HepG2 (cell line): ENCODE measurements at regions not wholly inside any gene's neighbourhood (a gene's known extent, or its start where the extent isn't known, plus 50 kb on each side); places are given as distances from the start of the nearest gene placed in this dataset.

Experiments used
- ATAC-seq: fragments of 200-7000 bp; cut with Tn5 transposase; 3 replicates; pipeline ENCODE4 v1.9.1; 2020; ENCODE audit warnings: mild to moderate bottlenecking, moderate library complexity
- BruUV-seq: library from RNA; stranded (reverse); fragments of 400-500 nt; replicated peaks from 2 replicates; lab custom pipeline; 2021; lab: Mats Ljungman, UMichigan
- CTCF ChIA-PET: fragments of 300-600 bp; formaldehyde crosslinking; extraction: SDS; loops from one replicate; lab custom pipeline; 2021; ENCODE audit warnings: low total read pairs, inconsistent platforms, low intra/inter-chr PET ratio; lab: Yijun Ruan, JAX
- POLR2A ChIA-PET: fragments of 350-600 bp; sonication (Branson Sonifier 250); formaldehyde crosslinking; loops from one replicate; lab custom pipeline; 2020; ENCODE audit warnings: antibody characterized with exemption, inconsistent platforms; lab: Yijun Ruan, JAX
- DNase-seq: peaks from one replicate; pipeline ENCODE4 v3.0.0-alpha.2; 2015; ENCODE audit warnings: low spot score
- FAIRE-seq: peaks from 3 replicates; lab custom pipeline; 2011; peaks lifted over from hg19 to GRCh38; lab: Jason Lieb, UNC
- H2AFZ ChIP-seq: one replicate; pipeline ENCODE4 v1.6.1; 2011; ENCODE audit warnings: low read length, inconsistent platforms
- H3K27ac ChIP-seq: fragments of 300-600 bp; 3 replicates; pipeline ENCODE4 v1.8.0; 2011; ENCODE audit warnings: mixed run types, mild to moderate bottlenecking, mixed read lengths, low read length, inconsistent platforms; ENCODE audit not compliant: insufficient read depth; ENCODE audit errors: extremely low read length
- H3K27me3 ChIP-seq, 2 experiments: fragments of 200-600 bp in 1 of 2; 2 replicates in 1 of 2; 3 replicates in 1 of 2; pipeline versions ENCODE4 v1.6.0 to v1.8.0; 2011; ENCODE audit warnings: low read length in 2 of 2, mild to moderate bottlenecking in 2 of 2, moderate library complexity in 2 of 2, inconsistent platforms in 1 of 2; ENCODE audit not compliant: insufficient read depth in 2 of 2, control insufficient read depth in 1 of 2
- H3K36me3 ChIP-seq, 2 experiments: fragments of 200-600 bp in 1 of 2; replicated peaks in 1 of 2; 2 replicates in 1 of 2; 3 replicates in 1 of 2; pipeline versions ENCODE4 v1.5.1 to v1.8.0; 2011; ENCODE audit warnings: low read length in 2 of 2, inconsistent platforms in 1 of 2; ENCODE audit not compliant: insufficient read depth in 2 of 2, control insufficient read depth in 1 of 2
- H3K4me1 ChIP-seq: 2 replicates; pipeline ENCODE4 v1.5.1; 2012; ENCODE audit warnings: low read length, inconsistent platforms; ENCODE audit not compliant: insufficient read depth
- H3K4me2 ChIP-seq: 2 replicates; pipeline ENCODE4 v1.6.0; 2011; ENCODE audit warnings: low read depth, low read length, inconsistent platforms
- H3K4me3 ChIP-seq, 3 experiments: fragments of 200-600 bp in 1 of 3; sonication (generic), shearing (Covaris generic) in 1 of 3; replicated peaks in 1 of 3; 2 replicates each; pipeline ENCODE4 v1.5.1; 2011 to 2016; ENCODE audit warnings: low read length in 3 of 3, inconsistent platforms in 2 of 3, low read depth in 2 of 3, mild to moderate bottlenecking in 2 of 3, control low read depth in 1 of 3, mixed read lengths in 1 of 3; ENCODE audit not compliant: insufficient read depth in 1 of 3
- H3K79me2 ChIP-seq: one replicate; pipeline ENCODE4 v1.6.1; 2011; ENCODE audit warnings: low read length, inconsistent platforms; ENCODE audit not compliant: insufficient read depth
- H3K9ac ChIP-seq: 2 replicates; pipeline ENCODE4 v1.6.0; 2011; ENCODE audit warnings: mild to moderate bottlenecking, low read depth, low read length, inconsistent platforms; ENCODE audit not compliant: insufficient read depth
- H3K9me3 ChIP-seq: 2 replicates; pipeline ENCODE4 v1.5.1; 2012; ENCODE audit warnings: mild to moderate bottlenecking, low read length
- H4K20me1 ChIP-seq: 2 replicates; pipeline ENCODE4 v1.6.0; 2011; ENCODE audit warnings: inconsistent platforms, mild to moderate bottlenecking, low read length, moderate library complexity; ENCODE audit not compliant: insufficient read depth
- CEBPG ChIP-seq: IDR thresholded peaks from 2 replicates; pipeline ENCODE4 v1.6.1; 2016
- HOMEZ ChIP-seq: IDR thresholded peaks from 2 replicates; pipeline ENCODE4 v1.6.1; 2016; ENCODE audit warnings: low read depth
- IRF9 ChIP-seq: sonication (generic); formaldehyde crosslinking; IDR thresholded peaks from 2 replicates; pipeline ENCODE4 v1.8.0; 2022; ENCODE audit warnings: missing genetic modification reagents, mild to moderate bottlenecking, borderline replicate concordance
- KAT7 ChIP-seq: IDR thresholded peaks from 2 replicates; pipeline ENCODE4 v1.6.1; 2018; ENCODE audit warnings: borderline replicate concordance, missing compliant biosample characterization
- MXD3 ChIP-seq: IDR thresholded peaks from 2 replicates; pipeline ENCODE4 v1.6.1; 2016; ENCODE audit warnings: mild to moderate bottlenecking, missing biosample characterization, missing genetic modification reagents
- NFIB ChIP-seq: sonication (generic); formaldehyde crosslinking; IDR thresholded peaks from 2 replicates; pipeline ENCODE4 v1.9.0; 2021; ENCODE audit warnings: missing genetic modification reagents, mild to moderate bottlenecking, borderline replicate concordance
- SETDB1 ChIP-seq: sonication (generic); formaldehyde crosslinking; IDR thresholded peaks from 2 replicates; pipeline ENCODE4 v1.5.1; 2020; ENCODE audit warnings: missing genetic modification reagents, mild to moderate bottlenecking, borderline replicate concordance
- TRAFD1 ChIP-seq: sonication (generic); formaldehyde crosslinking; IDR thresholded peaks from 2 replicates; pipeline ENCODE4 v1.5.1; 2020; ENCODE audit warnings: missing genetic modification reagents, mild to moderate bottlenecking, borderline replicate concordance
- ZBTB38 ChIP-seq: sonication (generic); formaldehyde crosslinking; IDR thresholded peaks from 2 replicates; pipeline ENCODE4 v1.5.1; 2020; ENCODE audit warnings: mild to moderate bottlenecking, missing genetic modification reagents
- ZBTB39 ChIP-seq: sonication (generic); formaldehyde crosslinking; IDR thresholded peaks from 2 replicates; pipeline ENCODE4 v1.5.0; 2020; ENCODE audit warnings: missing genetic modification reagents
- ZIK1 ChIP-seq: sonication (generic); formaldehyde crosslinking; IDR thresholded peaks from 2 replicates; pipeline ENCODE4 v1.5.0; 2020; ENCODE audit warnings: mild to moderate bottlenecking, low read depth, missing genetic modification reagents, borderline replicate concordance
- ZMAT5 ChIP-seq: sonication (generic); formaldehyde crosslinking; IDR thresholded peaks from 2 replicates; pipeline ENCODE4 v1.5.0; 2020; ENCODE audit warnings: mild to moderate bottlenecking, low read depth, missing genetic modification reagents, borderline replicate concordance
- ZNF75D ChIP-seq: sonication (generic); formaldehyde crosslinking; IDR thresholded peaks from 2 replicates; pipeline ENCODE4 v1.8.1; 2023; ENCODE audit warnings: missing genetic modification reagents, mild to moderate bottlenecking, borderline replicate concordance
- WGBS: methylation state at CpG from one replicate; pipeline ENCODE4 v1.1.6; 2017; ENCODE audit warnings: low lambda C conversion rate; 5-methylcytosine and 5-hydroxymethylcytosine counted together
- in situ Hi-C: cut with HindIII; loops from 2 replicates; pipeline ENCODE4 v1.10.0; 2017; ENCODE audit warnings: low pct_unique_long_range_greater_than_20kb; ENCODE audit not compliant: extremely low pct_ligation_motif_present
- intact Hi-C: fragments of 100-400 bp; cut with micrococcal nuclease; formaldehyde crosslinking; loops from one replicate; pipeline ENCODE4 v1.10.0; 2022; ENCODE audit not compliant: unreplicated experiment

GRCh38 chr15:98304371-98304770 lies 343.9 kb downstream of the ARRDC4 start:
- Histone ChIP-seq H3K4me3 (no peak overlapping the region), H2AFZ (no peak overlapping the region), H3K4me1 (no peaks in the 10 kb centered on the region), H3K27me3 (peaks cover 0 to 35% of the 10 kb centered on the region in 2 experiments; a peak in 2 of 5 replicates), H4K20me1 (no peaks in the 10 kb centered on the region), H3K36me3 (no peaks in the 10 kb centered on the region), H3K4me2 (no peak overlapping the region), H3K9me3 (no peaks in the 10 kb centered on the region), H3K79me2 (no peaks in the 10 kb centered on the region), H3K27ac (no peak overlapping the region), H3K9ac (no peak overlapping the region)
- ATAC-seq (no peak), DNase-seq (no peak), FAIRE-seq (no peak)
- no TSS peak for BruUV-seq
- ChIA-PET CTCF (no interaction called here), POLR2A (no interaction called here)
- in situ Hi-C loops (no loop called here), intact Hi-C loops (no loop called here)
- WGBS = 0% methylated on average over 8 of the region's 8 CpGs
- TF ChIP-seq KAT7 (no peak), MXD3 (CRISPR knock-in tag) (no peak), TRAFD1 (no peak), ZIK1 (CRISPR knock-in tag) (no peak), NFIB (CRISPR knock-in tag) (no peak), ZMAT5 (CRISPR knock-in tag) (no peak), SETDB1 (CRISPR knock-in tag) (no peak), CEBPG (CRISPR knock-in tag) (no peak), HOMEZ (no peak), ZBTB39 (CRISPR knock-in tag) (no peak), ZNF75D (CRISPR knock-in tag) (no peak), ZBTB38 (no peak), IRF9 (CRISPR knock-in tag) (no peak)
